ENCODE measurements at regions not wholly inside any gene's neighbourhood (a gene's known extent, or its start where the extent isn't known, plus 50 kb on each side); places are given as distances from the start of the nearest gene placed in this dataset.

DNA sequence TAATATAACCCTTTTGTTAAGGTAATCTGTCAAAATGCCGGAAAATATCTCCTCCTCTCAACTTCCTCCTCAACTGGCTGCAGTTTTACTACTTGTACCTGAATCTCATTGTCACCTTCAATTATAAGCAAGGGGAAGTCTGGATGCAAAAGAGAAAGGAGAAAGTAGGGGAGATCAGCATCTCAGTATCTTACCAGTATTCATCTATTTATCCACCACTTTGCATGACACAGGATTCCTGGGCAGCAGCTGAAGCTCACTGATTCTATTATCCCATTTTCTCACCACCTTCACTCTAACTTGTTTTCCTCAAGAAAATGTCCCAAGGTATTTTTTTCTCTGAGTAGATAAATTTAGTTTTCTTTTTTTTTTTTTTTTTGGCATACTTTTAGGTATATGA, 440.5 kb upstream of the CBLB start:
- TF ChIP-seq POLR2A (IDR thresholded peaks at IDR 0.05; ENCODE audit: low read depth) (no peak), POLR2AphosphoS5 (IDR thresholded peaks at IDR 0.05) (no peak), EP300 (IDR thresholded peaks at IDR 0.05) (no peak)
- TF ChIP-seq, protein P1, sequence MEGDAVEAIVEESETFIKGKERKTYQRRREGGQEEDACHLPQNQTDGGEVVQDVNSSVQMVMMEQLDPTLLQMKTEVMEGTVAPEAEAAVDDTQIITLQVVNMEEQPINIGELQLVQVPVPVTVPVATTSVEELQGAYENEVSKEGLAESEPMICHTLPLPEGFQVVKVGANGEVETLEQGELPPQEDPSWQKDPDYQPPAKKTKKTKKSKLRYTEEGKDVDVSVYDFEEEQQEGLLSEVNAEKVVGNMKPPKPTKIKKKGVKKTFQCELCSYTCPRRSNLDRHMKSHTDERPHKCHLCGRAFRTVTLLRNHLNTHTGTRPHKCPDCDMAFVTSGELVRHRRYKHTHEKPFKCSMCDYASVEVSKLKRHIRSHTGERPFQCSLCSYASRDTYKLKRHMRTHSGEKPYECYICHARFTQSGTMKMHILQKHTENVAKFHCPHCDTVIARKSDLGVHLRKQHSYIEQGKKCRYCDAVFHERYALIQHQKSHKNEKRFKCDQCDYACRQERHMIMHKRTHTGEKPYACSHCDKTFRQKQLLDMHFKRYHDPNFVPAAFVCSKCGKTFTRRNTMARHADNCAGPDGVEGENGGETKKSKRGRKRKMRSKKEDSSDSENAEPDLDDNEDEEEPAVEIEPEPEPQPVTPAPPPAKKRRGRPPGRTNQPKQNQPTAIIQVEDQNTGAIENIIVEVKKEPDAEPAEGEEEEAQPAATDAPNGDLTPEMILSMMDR (IDR thresholded peaks at IDR 0.05): no peak

All from esophagus muscularis mucosa (tissue), 4 donors.